MM.1S (cell line): ENCODE measurements at regions not wholly inside any gene's neighbourhood (a gene's known extent, or its start where the extent isn't known, plus 50 kb on each side); places are given as distances from the start of the nearest gene placed in this dataset.

Experiments used
- EZH2 ChIP-seq: fragments of 300-600 bp; sonication (generic); optimal IDR thresholded peaks from 2 replicates; pipeline ENCODE3; 2017; ENCODE audit warnings: low read depth, mild to moderate bottlenecking, antibody characterized with exemption, low read length, mixed read lengths
- TF ChIP-seq, protein P1 (sequence below): fragments of 300-600 bp; sonication (generic); IDR thresholded peaks from 2 replicates; pipeline ENCODE4 v1.5.1; 2016; ENCODE audit warnings: antibody characterized with exemption, low read length, mixed read lengths

GRCh38 chr17:79354173-79354820, 256.6 kb downstream of the RBFOX3 start:
- TF ChIP-seq, protein P1, sequence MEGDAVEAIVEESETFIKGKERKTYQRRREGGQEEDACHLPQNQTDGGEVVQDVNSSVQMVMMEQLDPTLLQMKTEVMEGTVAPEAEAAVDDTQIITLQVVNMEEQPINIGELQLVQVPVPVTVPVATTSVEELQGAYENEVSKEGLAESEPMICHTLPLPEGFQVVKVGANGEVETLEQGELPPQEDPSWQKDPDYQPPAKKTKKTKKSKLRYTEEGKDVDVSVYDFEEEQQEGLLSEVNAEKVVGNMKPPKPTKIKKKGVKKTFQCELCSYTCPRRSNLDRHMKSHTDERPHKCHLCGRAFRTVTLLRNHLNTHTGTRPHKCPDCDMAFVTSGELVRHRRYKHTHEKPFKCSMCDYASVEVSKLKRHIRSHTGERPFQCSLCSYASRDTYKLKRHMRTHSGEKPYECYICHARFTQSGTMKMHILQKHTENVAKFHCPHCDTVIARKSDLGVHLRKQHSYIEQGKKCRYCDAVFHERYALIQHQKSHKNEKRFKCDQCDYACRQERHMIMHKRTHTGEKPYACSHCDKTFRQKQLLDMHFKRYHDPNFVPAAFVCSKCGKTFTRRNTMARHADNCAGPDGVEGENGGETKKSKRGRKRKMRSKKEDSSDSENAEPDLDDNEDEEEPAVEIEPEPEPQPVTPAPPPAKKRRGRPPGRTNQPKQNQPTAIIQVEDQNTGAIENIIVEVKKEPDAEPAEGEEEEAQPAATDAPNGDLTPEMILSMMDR: no peak
- no peak for TF ChIP-seq EZH2
